ENCODE measurements at regions not wholly inside any gene's neighbourhood (a gene's known extent, or its start where the extent isn't known, plus 50 kb on each side); places are given as distances from the start of the nearest gene placed in this dataset.

DNA sequence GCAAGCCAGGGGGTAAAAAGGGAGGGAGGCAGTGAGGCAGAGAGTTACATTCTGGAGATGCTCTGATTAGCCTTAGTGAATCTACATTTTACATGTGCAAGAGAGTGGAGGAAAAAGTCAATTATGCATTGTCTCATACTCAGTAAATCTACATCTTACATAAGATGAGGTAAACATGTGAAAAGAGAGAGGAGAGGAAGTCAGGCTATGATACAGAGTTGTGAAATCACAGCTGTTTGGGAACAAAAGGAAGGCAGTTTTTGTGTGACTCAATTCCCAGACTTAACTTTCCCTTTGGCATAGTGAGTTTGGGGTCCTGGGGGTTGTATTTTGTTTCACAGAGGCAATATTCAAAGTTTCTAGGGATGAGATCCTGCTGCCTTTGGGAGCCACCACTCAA lies 67.8 kb downstream of the GP2 start:
- TF ChIP-seq, protein P1, sequence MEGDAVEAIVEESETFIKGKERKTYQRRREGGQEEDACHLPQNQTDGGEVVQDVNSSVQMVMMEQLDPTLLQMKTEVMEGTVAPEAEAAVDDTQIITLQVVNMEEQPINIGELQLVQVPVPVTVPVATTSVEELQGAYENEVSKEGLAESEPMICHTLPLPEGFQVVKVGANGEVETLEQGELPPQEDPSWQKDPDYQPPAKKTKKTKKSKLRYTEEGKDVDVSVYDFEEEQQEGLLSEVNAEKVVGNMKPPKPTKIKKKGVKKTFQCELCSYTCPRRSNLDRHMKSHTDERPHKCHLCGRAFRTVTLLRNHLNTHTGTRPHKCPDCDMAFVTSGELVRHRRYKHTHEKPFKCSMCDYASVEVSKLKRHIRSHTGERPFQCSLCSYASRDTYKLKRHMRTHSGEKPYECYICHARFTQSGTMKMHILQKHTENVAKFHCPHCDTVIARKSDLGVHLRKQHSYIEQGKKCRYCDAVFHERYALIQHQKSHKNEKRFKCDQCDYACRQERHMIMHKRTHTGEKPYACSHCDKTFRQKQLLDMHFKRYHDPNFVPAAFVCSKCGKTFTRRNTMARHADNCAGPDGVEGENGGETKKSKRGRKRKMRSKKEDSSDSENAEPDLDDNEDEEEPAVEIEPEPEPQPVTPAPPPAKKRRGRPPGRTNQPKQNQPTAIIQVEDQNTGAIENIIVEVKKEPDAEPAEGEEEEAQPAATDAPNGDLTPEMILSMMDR (conservative IDR thresholded peaks at IDR 0.05; ENCODE audit: low read depth, low read length), result no peak
- no peak for DNase-seq (ENCODE audit: low read depth)
- no peak overlapping the region for H3K4me3 ChIP-seq (ENCODE audit: low read depth, low read length)

DNA sequence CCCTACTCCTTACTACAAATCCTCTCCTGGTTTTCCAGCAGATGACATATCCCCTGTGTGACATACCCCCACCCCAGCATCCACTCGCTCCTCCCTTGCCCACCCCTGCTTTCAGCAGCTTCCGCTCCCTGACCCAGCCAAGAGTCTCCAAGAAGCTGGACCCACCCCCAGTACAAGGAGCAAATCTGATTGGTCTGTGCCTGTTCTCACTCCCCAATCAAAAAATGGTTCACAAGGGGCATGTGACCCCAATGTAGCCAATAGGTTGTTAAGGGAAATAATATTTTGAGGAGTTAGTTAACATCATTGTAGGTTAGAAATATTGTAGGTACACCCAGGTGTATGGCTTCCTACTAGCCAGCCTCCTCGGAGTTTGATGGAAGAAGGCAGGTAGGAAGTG lies 70.1 kb downstream of the GP2 start:
- TF ChIP-seq, protein P1 (conservative IDR thresholded peaks at IDR 0.05; ENCODE audit: low read depth, low read length), result no peak
- DNase-seq (ENCODE audit: low read depth), result no peak
- H3K4me3 ChIP-seq (ENCODE audit: low read depth, low read length), result no peak overlapping the region

DNA sequence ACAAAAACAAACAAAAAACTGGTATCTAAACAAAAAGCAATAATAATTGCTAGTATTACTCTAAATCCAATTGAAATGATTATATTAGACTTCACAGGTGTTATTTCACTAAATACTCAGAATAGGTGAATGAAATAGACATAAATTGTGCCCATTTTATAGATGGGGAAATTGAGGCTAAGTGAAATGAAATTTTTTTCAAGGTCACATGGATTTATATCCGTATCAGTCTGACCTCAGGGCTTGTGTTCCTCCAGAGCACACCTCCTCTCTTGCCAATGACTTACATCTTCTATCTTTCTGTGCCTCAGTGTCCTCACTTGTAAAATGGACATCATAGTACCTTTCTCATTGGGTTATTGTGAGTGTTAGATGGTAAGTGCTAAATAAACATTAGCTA lies 72.3 kb downstream of the GP2 start:
- TF ChIP-seq, protein P1 (conservative IDR thresholded peaks at IDR 0.05; ENCODE audit: low read depth, low read length), result no peak
- no peak overlapping the region for H3K4me3 ChIP-seq (ENCODE audit: low read depth, low read length)
- DNase-seq (ENCODE audit: low read depth), result no peak

DNA sequence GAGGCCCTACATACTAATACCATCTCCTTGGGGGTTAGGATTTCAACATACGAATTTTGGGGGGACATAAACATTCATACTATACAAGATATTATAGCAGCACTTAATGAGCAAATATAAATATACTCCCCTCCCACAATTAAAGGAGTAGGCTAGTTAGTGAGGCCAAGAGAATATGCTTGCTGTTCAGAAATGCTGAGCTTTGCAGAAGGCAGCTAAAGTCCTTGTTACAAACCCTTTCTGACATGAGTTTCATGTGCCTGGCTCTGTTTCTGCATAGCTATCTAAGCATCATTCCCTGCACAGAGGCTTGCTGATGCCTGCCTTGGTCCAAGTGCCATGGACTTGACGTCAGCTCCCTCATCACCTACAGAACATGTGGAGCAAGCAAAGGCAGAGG lies 73.5 kb downstream of the GP2 start:
- no peak for DNase-seq (ENCODE audit: low read depth)
- H3K4me3 ChIP-seq (ENCODE audit: low read depth, low read length), result no peak overlapping the region
- TF ChIP-seq, protein P1 (conservative IDR thresholded peaks at IDR 0.05; ENCODE audit: low read depth, low read length), result no peak

DNA sequence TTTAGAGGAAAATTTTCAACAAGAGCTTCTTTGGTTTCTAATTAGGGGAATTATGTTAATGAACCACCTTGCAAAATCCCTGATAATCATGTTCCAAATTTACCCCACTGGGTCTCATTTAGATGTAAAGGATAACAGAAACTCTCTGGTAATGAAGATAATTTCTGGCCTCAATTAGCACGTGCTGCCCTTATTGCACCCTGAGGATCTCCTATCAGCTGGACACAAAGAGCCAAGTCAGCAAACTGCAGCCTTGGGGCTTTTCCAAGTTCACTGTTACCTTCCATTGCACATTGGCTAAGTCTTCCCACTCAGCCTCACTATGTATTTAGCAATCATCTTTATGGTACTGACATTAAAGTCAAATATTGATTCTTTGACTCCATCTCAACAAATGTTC lies 78.1 kb downstream of the GP2 start:
- TF ChIP-seq, protein P1 (conservative IDR thresholded peaks at IDR 0.05; ENCODE audit: low read depth, low read length), result no peak
- no peak for DNase-seq (ENCODE audit: low read depth)
- no peak overlapping the region for H3K4me3 ChIP-seq (ENCODE audit: low read depth, low read length)

DNA sequence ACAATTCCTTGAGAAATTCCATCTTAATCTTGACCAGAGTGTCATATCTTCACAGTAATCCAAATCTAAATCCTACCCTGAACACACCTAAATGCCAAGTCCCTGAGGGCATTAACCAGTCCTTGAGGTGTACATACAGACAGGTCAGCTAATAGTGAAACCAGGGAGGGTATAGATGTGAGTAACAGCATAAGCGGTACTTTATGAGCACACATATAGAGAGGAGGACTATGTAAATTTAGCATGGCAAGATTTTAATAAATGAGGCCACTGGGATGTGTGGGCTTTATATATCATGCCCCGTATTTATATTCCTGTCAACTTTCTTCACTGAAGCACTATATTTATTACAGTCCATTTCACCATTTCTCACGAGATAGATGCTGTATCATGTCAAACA lies 80.2 kb downstream of the GP2 start:
- TF ChIP-seq, protein P1 (conservative IDR thresholded peaks at IDR 0.05; ENCODE audit: low read depth, low read length), result no peak
- H3K4me3 ChIP-seq (ENCODE audit: low read depth, low read length), result no peak overlapping the region
- DNase-seq (ENCODE audit: low read depth), result no peak

DNA sequence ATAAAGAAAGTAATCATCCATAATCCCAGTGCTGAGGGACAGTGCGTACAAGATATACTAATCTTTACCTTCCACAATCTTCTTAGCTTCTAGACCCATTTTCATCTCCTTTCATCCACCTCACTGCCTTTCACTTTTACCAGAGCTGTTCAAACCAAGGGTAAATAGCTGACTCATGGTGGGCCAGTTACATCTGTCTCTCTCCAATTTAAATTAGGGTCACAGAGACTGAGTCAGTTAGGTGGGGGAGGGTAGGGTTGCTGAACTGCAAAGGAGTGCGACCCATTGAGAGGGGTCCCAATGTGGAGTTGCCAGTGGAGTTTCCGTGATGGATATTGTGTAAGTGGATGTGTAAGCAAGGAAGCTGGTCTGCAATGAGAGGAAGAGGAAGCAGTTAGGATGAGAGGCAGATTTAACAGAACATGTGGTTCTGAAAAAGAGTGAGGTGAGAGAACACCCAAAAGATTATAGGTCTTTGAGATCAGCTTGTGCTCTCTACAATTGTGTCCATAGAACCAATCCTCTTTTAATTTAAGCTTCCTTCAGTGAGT lies 83.5 kb downstream of the GP2 start:
- H3K4me3 ChIP-seq (ENCODE audit: low read depth, low read length), result no peak overlapping the region
- no peak for DNase-seq (ENCODE audit: low read depth)
- TF ChIP-seq, protein P1 (conservative IDR thresholded peaks at IDR 0.05; ENCODE audit: low read depth, low read length), result no peak

Measured in choroid plexus epithelial cell (primary cell).